ENCODE measurements at regions not wholly inside any gene's neighbourhood (a gene's known extent, or its start where the extent isn't known, plus 50 kb on each side); places are given as distances from the start of the nearest gene placed in this dataset.

- Histone ChIP-seq H3K9me3 (ENCODE audit: insufficient read depth, low read depth, low read length) (no peaks in the 10 kb centered on the region), H3K4me1 (ENCODE audit: control insufficient read depth in 1 of 2, insufficient read depth in 2 of 2, low read length in 2 of 2) (no peaks in the 10 kb centered on the region), H4K8ac (ENCODE audit: low read depth, low read length) (no peak overlapping the region), H3K79me2 (ENCODE audit: control insufficient read depth, insufficient read depth, low read length, poor library complexity) (no peaks in the 10 kb centered on the region), H3K4me2 (ENCODE audit: low read length) (no peak overlapping the region), H2BK12ac (ENCODE audit: low read length) (no peak overlapping the region), H3K4ac (ENCODE audit: low read depth, low read length) (no peak overlapping the region), H3K4me3 (ENCODE audit: low read depth, low read length) (no peak overlapping the region), H2AFZ (ENCODE audit: insufficient read depth, low read length, poor library complexity) (no peak overlapping the region), H3K27me3 (ENCODE audit: insufficient read depth, low read length) (no peaks in the 10 kb centered on the region), H3K27ac (ENCODE audit: low read depth, low read length) (no peak overlapping the region), H3K79me1 (ENCODE audit: low read length) (no peaks in the 10 kb centered on the region), H3K14ac (ENCODE audit: low read length) (no peak overlapping the region), H4K91ac (ENCODE audit: low read depth, low read length) (no peak overlapping the region), H2BK5ac (ENCODE audit: low read depth, low read length, poor library complexity) (no peak overlapping the region), H3K9ac (ENCODE audit: low read length) (no peak overlapping the region), H3K18ac (ENCODE audit: low read length) (no peak overlapping the region), H2BK120ac (ENCODE audit: insufficient read depth, low read length, poor library complexity) (no peak overlapping the region), H4K12ac (ENCODE audit: low read depth, low read length) (no peak overlapping the region), H2AK5ac (ENCODE audit: low read length) (no peak overlapping the region), H3K36me3 (ENCODE audit: control insufficient read depth in 1 of 2, insufficient read depth in 2 of 2, low read length in 2 of 2) (no peaks in the 10 kb centered on the region), H3K23ac (ENCODE audit: low read length) (no peak overlapping the region)
- no peak for DNase-seq
- WGBS (ENCODE audit: extremely low coverage, insufficient coverage, insufficient read length), result no CpG with 5 or more reads among the region's 2 CpGs
Observed at GRCh38 chr3:82355228-82355627, 593.8 kb upstream of the GBE1 start.

GRCh38 chr3:82354228-82354627 lies 592.8 kb upstream of the GBE1 start:
- Histone ChIP-seq H2AK5ac (ENCODE audit: low read length) (no peak overlapping the region), H3K14ac (ENCODE audit: low read length) (no peak overlapping the region), H3K4me3 (ENCODE audit: low read depth, low read length) (no peak overlapping the region), H3K18ac (ENCODE audit: low read length) (no peak overlapping the region), H3K9ac (ENCODE audit: low read length) (no peak overlapping the region), H2BK12ac (ENCODE audit: low read length) (no peak overlapping the region), H3K79me1 (ENCODE audit: low read length) (no peaks in the 10 kb centered on the region), H3K79me2 (ENCODE audit: control insufficient read depth, insufficient read depth, low read length, poor library complexity) (no peaks in the 10 kb centered on the region), H4K12ac (ENCODE audit: low read depth, low read length) (no peak overlapping the region), H3K4me2 (ENCODE audit: low read length) (no peak overlapping the region), H2BK5ac (ENCODE audit: low read depth, low read length, poor library complexity) (no peak overlapping the region), H3K4ac (ENCODE audit: low read depth, low read length) (no peak overlapping the region), H2AFZ (ENCODE audit: insufficient read depth, low read length, poor library complexity) (no peak overlapping the region), H2BK120ac (ENCODE audit: insufficient read depth, low read length, poor library complexity) (no peak overlapping the region), H3K23ac (ENCODE audit: low read length) (no peak overlapping the region), H3K27ac (ENCODE audit: low read depth, low read length) (no peak overlapping the region), H3K9me3 (ENCODE audit: insufficient read depth, low read depth, low read length) (no peaks in the 10 kb centered on the region), H3K36me3 (ENCODE audit: control insufficient read depth in 1 of 2, insufficient read depth in 2 of 2, low read length in 2 of 2) (no peaks in the 10 kb centered on the region), H3K27me3 (ENCODE audit: insufficient read depth, low read length) (no peaks in the 10 kb centered on the region), H4K8ac (ENCODE audit: low read depth, low read length) (no peak overlapping the region), H3K4me1 (ENCODE audit: control insufficient read depth in 1 of 2, insufficient read depth in 2 of 2, low read length in 2 of 2) (no peaks in the 10 kb centered on the region), H4K91ac (ENCODE audit: low read depth, low read length) (no peak overlapping the region)
- no peak for DNase-seq
- no CpG with 5 or more reads among the region's 4 CpGs for WGBS (ENCODE audit: extremely low coverage, insufficient coverage, insufficient read length)

GRCh38 chr3:82353306-82354171 lies 592.1 kb upstream of the GBE1 start:
- Histone ChIP-seq H3K79me2 (ENCODE audit: control insufficient read depth, insufficient read depth, low read length, poor library complexity) (no peaks in the 10 kb centered on the region), H2BK12ac (ENCODE audit: low read length) (no peak overlapping the region), H3K18ac (ENCODE audit: low read length) (no peak overlapping the region), H2AFZ (ENCODE audit: insufficient read depth, low read length, poor library complexity) (no peak overlapping the region), H3K27me3 (ENCODE audit: insufficient read depth, low read length) (no peaks in the 10 kb centered on the region), H4K12ac (ENCODE audit: low read depth, low read length) (no peak overlapping the region), H3K4me3 (ENCODE audit: low read depth, low read length) (no peak overlapping the region), H2BK120ac (ENCODE audit: insufficient read depth, low read length, poor library complexity) (no peak overlapping the region), H2BK5ac (ENCODE audit: low read depth, low read length, poor library complexity) (no peak overlapping the region), H3K9me3 (ENCODE audit: insufficient read depth, low read depth, low read length) (no peaks in the 10 kb centered on the region), H3K27ac (ENCODE audit: low read depth, low read length) (no peak overlapping the region), H3K9ac (ENCODE audit: low read length) (no peak overlapping the region), H4K91ac (ENCODE audit: low read depth, low read length) (no peak overlapping the region), H3K23ac (ENCODE audit: low read length) (no peak overlapping the region), H3K79me1 (ENCODE audit: low read length) (no peaks in the 10 kb centered on the region), H3K36me3 (ENCODE audit: control insufficient read depth in 1 of 2, insufficient read depth in 2 of 2, low read length in 2 of 2) (no peaks in the 10 kb centered on the region), H3K4me1 (ENCODE audit: control insufficient read depth in 1 of 2, insufficient read depth in 2 of 2, low read length in 2 of 2) (no peaks in the 10 kb centered on the region), H4K8ac (ENCODE audit: low read depth, low read length) (no peak overlapping the region), H3K4me2 (ENCODE audit: low read length) (no peak overlapping the region), H3K14ac (ENCODE audit: low read length) (no peak overlapping the region), H2AK5ac (ENCODE audit: low read length) (no peak overlapping the region), H3K4ac (ENCODE audit: low read depth, low read length) (no peak overlapping the region)
- no CpG with 5 or more reads among the region's 6 CpGs for WGBS (ENCODE audit: extremely low coverage, insufficient coverage, insufficient read length)
- DNase-seq, result no peak

- Histone ChIP-seq H3K79me1 (ENCODE audit: low read length) (no peaks in the 10 kb centered on the region), H4K91ac (ENCODE audit: low read depth, low read length) (no peak overlapping the region), H2BK120ac (ENCODE audit: insufficient read depth, low read length, poor library complexity) (no peak overlapping the region), H2AFZ (ENCODE audit: insufficient read depth, low read length, poor library complexity) (no peak overlapping the region), H3K23ac (ENCODE audit: low read length) (no peak overlapping the region), H4K12ac (ENCODE audit: low read depth, low read length) (no peak overlapping the region), H3K4me2 (ENCODE audit: low read length) (no peak overlapping the region), H3K18ac (ENCODE audit: low read length) (no peak overlapping the region), H4K8ac (ENCODE audit: low read depth, low read length) (no peak overlapping the region), H3K9me3 (ENCODE audit: insufficient read depth, low read depth, low read length) (no peaks in the 10 kb centered on the region), H2BK12ac (ENCODE audit: low read length) (no peak overlapping the region), H3K36me3 (ENCODE audit: control insufficient read depth in 1 of 2, insufficient read depth in 2 of 2, low read length in 2 of 2) (no peaks in the 10 kb centered on the region), H3K4ac (ENCODE audit: low read depth, low read length) (no peak overlapping the region), H3K9ac (ENCODE audit: low read length) (no peak overlapping the region), H2BK5ac (ENCODE audit: low read depth, low read length, poor library complexity) (no peak overlapping the region), H3K27me3 (ENCODE audit: insufficient read depth, low read length) (no peaks in the 10 kb centered on the region), H3K4me3 (ENCODE audit: low read depth, low read length) (no peak overlapping the region), H3K4me1 (ENCODE audit: control insufficient read depth in 1 of 2, insufficient read depth in 2 of 2, low read length in 2 of 2) (no peaks in the 10 kb centered on the region), H2AK5ac (ENCODE audit: low read length) (no peak overlapping the region), H3K79me2 (ENCODE audit: control insufficient read depth, insufficient read depth, low read length, poor library complexity) (no peaks in the 10 kb centered on the region), H3K14ac (ENCODE audit: low read length) (no peak overlapping the region), H3K27ac (ENCODE audit: low read depth, low read length) (no peak overlapping the region)
- WGBS (ENCODE audit: extremely low coverage, insufficient coverage, insufficient read length), result no CpG with 5 or more reads among the region's 1 CpG
- no peak for DNase-seq
Observed at GRCh38 chr3:82347585-82347984, 586.1 kb upstream of the GBE1 start.

Measured in trophoblast cell (in vitro differentiated cells and primary cell).